ENCODE measurements at regions not wholly inside any gene's neighbourhood (a gene's known extent, or its start where the extent isn't known, plus 50 kb on each side); places are given as distances from the start of the nearest gene placed in this dataset.

GRCh38 chr3:116929505-116930222 is 220.1 kb downstream of the TUSC7 start:
- TF ChIP-seq CTCF (IDR thresholded peaks at IDR 0.05; ENCODE audit: low read depth, low read length) (no peak), POLR2A (IDR thresholded peaks at IDR 0.05; ENCODE audit: extremely low read depth, insufficient read length) (no peak), MAX (IDR thresholded peaks at IDR 0.05; ENCODE audit: low read depth, low read length) (no peak), MYC (IDR thresholded peaks at IDR 0.05; ENCODE audit: low read depth, low read length) (no peak)
